22Rv1 (cell line): ENCODE measurements at regions not wholly inside any gene's neighbourhood (a gene's known extent, or its start where the extent isn't known, plus 50 kb on each side); places are given as distances from the start of the nearest gene placed in this dataset.
"Not testable (repeated sequence)": the region's sequence is repeated elsewhere in the genome, so short reads cannot be mapped to it uniquely, and the experiment has no call there.

Source experiments
- CTCF ChIP-seq: fragments of 450-650 bp; IDR thresholded peaks from 2 replicates; pipeline ENCODE4 v1.5.1; 2017; ENCODE audit warnings: mild to moderate bottlenecking
- ZFX ChIP-seq: fragments of 450-650 bp; IDR thresholded peaks from 2 replicates; pipeline ENCODE4 v1.6.1; 2017; ENCODE audit warnings: antibody characterized with exemption, borderline replicate concordance

GRCh38 chr2:89184746-89185145, 493.3 kb downstream of the RPIA start:
- not testable (repeated sequence) for TF ChIP-seq CTCF, ZFX
